ENCODE measurements at regions not wholly inside any gene's neighbourhood (a gene's known extent, or its start where the extent isn't known, plus 50 kb on each side); places are given as distances from the start of the nearest gene placed in this dataset.

DNA sequence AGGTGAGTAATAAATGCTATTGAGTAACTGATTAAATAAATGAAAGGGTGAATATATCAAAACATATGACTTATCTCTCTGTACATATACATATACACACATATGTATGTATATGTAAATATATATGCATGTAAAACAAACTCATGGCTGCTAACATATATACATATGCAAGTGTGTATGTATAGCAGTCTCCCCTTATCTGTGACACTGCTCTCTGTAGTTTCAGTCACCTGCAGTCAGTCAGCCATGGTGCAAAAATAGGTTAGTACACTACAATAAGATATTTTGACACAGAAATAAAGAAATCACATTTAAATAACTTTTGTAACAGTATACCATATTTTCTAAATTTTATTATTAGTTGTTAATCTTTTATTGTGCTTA, 467.4 kb downstream of the EPHA5 start:
- TF ChIP-seq, protein P1, sequence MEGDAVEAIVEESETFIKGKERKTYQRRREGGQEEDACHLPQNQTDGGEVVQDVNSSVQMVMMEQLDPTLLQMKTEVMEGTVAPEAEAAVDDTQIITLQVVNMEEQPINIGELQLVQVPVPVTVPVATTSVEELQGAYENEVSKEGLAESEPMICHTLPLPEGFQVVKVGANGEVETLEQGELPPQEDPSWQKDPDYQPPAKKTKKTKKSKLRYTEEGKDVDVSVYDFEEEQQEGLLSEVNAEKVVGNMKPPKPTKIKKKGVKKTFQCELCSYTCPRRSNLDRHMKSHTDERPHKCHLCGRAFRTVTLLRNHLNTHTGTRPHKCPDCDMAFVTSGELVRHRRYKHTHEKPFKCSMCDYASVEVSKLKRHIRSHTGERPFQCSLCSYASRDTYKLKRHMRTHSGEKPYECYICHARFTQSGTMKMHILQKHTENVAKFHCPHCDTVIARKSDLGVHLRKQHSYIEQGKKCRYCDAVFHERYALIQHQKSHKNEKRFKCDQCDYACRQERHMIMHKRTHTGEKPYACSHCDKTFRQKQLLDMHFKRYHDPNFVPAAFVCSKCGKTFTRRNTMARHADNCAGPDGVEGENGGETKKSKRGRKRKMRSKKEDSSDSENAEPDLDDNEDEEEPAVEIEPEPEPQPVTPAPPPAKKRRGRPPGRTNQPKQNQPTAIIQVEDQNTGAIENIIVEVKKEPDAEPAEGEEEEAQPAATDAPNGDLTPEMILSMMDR (IDR thresholded peaks at IDR 0.05; ENCODE audit: borderline replicate concordance, extremely low read depth, low read length, poor library complexity, severe bottlenecking) = no peak
- TF ChIP-seq EZH2 (IDR thresholded peaks at IDR 0.05; ENCODE audit: borderline replicate concordance, low read depth, low read length, severe bottlenecking) = no peak
